AG09319 (cell line): ENCODE measurements at regions not wholly inside any gene's neighbourhood (a gene's known extent, or its start where the extent isn't known, plus 50 kb on each side); places are given as distances from the start of the nearest gene placed in this dataset.
"Not testable (repeated sequence)": the region's sequence is repeated elsewhere in the genome, so short reads cannot be mapped to it uniquely, and the experiment has no call there.

Experiments
- DNase-seq: peaks from one replicate; pipeline ENCODE4 v3.0.0-alpha.2; 2010; ENCODE audit warnings: low read depth; ENCODE audit errors: extremely low read depth
- TF ChIP-seq, protein P1 (sequence below): IDR thresholded peaks from 2 replicates; pipeline ENCODE4 v1.5.1; 2011; ENCODE audit warnings: low read depth, mild to moderate bottlenecking, inconsistent platforms, low read length, moderate library complexity

DNA sequence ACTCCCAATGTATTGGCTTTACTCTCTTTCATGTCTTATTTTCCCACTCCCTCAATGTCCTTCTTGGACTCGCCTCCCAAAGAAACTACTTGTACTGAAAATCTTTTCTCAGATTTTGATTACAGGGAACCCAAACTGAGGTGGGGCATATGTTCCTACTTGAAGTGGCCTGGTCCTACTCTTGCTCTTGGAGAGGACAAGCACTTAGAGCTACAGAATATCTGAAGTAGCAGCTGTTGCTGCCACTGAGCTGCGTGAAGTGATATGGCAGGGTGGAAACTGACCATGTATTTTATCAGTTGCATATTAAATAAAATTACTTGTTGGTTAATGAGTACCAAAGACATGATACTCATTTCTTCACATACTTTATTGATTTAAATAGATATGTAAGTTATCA lies 129.5 kb downstream of the TSEN15 start:
- DNase-seq, result no peak
- TF ChIP-seq, protein P1, sequence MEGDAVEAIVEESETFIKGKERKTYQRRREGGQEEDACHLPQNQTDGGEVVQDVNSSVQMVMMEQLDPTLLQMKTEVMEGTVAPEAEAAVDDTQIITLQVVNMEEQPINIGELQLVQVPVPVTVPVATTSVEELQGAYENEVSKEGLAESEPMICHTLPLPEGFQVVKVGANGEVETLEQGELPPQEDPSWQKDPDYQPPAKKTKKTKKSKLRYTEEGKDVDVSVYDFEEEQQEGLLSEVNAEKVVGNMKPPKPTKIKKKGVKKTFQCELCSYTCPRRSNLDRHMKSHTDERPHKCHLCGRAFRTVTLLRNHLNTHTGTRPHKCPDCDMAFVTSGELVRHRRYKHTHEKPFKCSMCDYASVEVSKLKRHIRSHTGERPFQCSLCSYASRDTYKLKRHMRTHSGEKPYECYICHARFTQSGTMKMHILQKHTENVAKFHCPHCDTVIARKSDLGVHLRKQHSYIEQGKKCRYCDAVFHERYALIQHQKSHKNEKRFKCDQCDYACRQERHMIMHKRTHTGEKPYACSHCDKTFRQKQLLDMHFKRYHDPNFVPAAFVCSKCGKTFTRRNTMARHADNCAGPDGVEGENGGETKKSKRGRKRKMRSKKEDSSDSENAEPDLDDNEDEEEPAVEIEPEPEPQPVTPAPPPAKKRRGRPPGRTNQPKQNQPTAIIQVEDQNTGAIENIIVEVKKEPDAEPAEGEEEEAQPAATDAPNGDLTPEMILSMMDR, result no peak

DNA sequence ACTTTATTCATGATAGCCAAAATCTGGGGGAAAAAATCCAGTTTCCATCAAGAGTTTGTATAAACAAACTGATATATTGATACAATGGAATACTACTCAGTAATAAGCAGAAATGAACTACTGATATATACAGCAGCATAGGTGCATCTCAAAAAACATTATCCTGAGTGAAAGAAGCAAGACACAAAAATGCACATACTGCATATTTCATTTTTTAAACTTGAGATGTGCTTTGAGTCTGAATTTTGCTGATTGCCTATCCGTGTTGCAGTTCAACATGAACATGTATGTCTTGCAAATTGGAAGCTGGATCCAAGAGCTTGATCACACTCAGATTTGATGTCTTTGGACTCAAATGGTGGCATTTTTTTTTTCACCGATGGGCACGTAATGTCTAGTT lies 132.4 kb downstream of the TSEN15 start:
- no peak for DNase-seq
- TF ChIP-seq, protein P1, result no peak

DNA sequence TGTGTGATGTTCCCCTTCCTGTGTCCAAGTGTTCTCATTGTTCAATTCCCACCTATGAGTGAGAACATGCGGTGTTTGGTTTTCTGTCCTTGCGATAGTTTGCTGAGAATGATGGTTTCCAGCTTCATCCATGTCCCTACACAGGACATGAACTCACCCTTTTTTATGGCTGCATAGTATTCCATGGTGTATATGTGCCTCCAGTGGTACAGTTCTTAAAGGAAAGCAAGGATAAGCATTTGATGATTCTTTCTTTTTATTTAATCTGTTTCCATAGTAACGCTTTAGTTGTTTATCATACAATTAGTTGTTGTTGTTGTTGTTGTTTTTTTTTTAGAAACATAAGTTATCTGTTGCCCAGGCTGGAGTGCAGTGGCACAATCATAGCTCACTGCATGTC lies 133.1 kb downstream of the TSEN15 start:
- DNase-seq, result not testable (repeated sequence)

DNA sequence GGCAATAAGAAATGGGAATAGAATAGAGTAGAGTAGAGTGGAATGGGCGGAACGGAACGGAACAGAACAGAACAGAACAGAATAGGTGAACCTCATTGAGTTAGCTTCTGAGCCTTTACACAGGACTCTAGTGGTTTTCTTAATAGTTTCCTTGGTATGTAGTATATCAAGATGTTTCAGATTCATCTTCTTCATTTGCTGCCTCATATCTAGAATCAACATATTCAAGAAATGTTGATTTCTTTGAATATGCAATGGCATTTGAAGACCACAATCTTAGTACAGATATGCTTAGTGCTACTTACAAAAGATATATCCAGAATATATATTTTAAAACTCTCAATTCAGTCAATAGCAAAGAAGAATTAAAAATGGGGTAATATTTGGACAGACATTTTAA lies 133.8 kb downstream of the TSEN15 start:
- DNase-seq, result no peak
- TF ChIP-seq, protein P1, result no peak

DNA sequence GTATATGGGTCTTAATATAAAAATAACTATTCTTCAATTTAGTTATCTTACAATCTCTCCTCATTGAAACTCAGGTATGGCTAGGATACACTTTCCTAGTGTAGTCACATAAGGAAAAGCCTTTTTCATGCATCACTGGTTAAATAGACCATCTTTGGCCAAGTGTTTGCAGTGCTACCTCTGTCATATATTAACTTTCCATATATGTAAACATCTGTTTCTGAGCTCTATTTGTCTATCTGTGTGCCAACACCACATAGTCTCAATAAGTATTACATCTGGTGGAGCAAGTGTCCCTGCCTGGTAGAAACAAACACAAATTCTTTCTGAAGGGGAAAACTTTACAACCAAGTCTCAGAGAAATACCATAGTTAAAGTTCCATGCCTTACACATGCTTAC lies 134.6 kb downstream of the TSEN15 start:
- TF ChIP-seq, protein P1, result no peak
- DNase-seq, result no peak

DNA sequence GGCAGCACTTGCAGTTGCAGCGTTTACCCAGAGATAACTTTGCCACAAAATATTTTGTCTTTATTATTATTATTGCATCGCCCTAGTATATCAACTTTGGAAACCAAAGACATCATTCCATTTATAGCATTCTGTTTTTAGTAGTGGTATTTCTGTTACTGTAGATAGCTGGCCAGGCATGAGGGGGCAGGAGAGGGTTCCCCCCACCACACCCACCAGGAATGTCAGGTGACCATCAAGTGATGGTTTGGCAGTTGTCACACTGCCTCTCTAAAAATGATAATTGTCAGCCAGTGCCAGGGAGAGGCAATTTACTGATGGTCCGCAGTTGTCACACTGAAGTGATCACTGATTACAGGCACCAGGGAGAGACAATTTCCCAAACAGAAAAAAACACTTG lies 135.6 kb downstream of the TSEN15 start:
- TF ChIP-seq, protein P1, result no peak
- no peak for DNase-seq

DNA sequence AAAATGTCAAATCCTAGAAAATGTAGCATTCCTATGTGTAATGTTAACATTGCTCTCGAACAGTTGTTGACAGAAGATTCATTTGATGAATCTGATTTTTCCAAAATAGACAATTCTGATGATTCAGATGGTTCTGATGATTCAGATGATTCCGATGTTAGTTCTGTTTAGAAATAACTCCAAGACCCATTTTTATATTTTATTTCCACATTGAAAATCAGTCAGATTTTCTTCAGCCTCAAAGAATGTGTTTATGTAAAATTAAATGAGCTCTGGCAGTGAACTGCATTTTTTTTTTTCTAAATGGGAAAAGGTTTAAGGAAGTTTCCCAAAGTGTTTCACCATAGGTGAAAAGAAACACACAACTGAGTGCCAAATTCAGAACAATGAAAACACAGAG lies 136.5 kb downstream of the TSEN15 start:
- TF ChIP-seq, protein P1, result no peak
- no peak for DNase-seq

DNA sequence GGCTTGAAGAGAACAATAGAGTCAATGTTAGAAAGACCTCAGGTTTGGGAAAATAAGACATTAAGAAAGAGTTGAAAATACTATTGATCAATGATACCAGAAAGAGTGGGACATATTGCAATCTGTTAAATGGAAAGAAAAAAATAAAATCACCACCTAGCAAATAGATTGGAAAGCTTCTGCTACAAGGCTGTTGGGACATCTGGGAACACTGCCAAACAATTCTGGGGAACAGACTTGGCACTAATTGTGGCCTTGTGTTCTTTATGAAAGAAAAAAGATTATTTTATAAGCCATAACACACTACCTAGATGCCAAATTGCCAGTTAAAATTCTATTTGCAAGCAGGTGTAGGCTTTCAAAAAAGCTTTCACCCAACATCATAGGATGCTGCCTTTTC lies 137.8 kb downstream of the TSEN15 start:
- DNase-seq, result no peak
- TF ChIP-seq, protein P1, result no peak
